DOHH2 (cell line): ENCODE measurements at regions not wholly inside any gene's neighbourhood (a gene's known extent, or its start where the extent isn't known, plus 50 kb on each side); places are given as distances from the start of the nearest gene placed in this dataset.

Experiments
- H3F3A ChIP-seq: fragments of 200-600 bp; sonication (generic), shearing (Covaris generic); 2 replicates; pipeline ENCODE4 v1.6.0; 2016; ENCODE audit warnings: antibody characterized with exemption, mild to moderate bottlenecking; ENCODE audit not compliant: control insufficient read depth, insufficient read depth
- H3K27ac ChIP-seq: fragments of 200-600 bp; sonication (generic); 2 replicates; pipeline ENCODE4 v1.5.1; 2014; ENCODE audit warnings: low read depth, mild to moderate bottlenecking, low read length, moderate library complexity
- H3K27me3 ChIP-seq: fragments of 200-600 bp; sonication (generic); 2 replicates; pipeline ENCODE4 v1.6.1; 2014; ENCODE audit warnings: mild to moderate bottlenecking, low read length, mixed read lengths; ENCODE audit not compliant: control insufficient read depth
- H3K36me3 ChIP-seq: fragments of 200-600 bp; sonication (generic); 2 replicates; pipeline ENCODE4 v1.6.1; 2014; ENCODE audit warnings: mild to moderate bottlenecking, low read length, moderate library complexity, mixed read lengths; ENCODE audit not compliant: control insufficient read depth
- H3K4me1 ChIP-seq: fragments of 200-600 bp; sonication (generic); 2 replicates; pipeline ENCODE4 v1.6.1; 2014; ENCODE audit warnings: mild to moderate bottlenecking, low read length, mixed read lengths; ENCODE audit not compliant: control insufficient read depth
- H3K4me2 ChIP-seq: fragments of 200-600 bp; sonication (generic); 2 replicates; pipeline ENCODE4 v1.6.0; 2014; ENCODE audit warnings: mild to moderate bottlenecking, low read length, moderate library complexity
- H3K4me3 ChIP-seq: fragments of 200-600 bp; sonication (generic); 2 replicates; pipeline ENCODE4 v1.5.1; 2014; ENCODE audit warnings: mild to moderate bottlenecking, low read length, mixed read lengths
- H3K79me2 ChIP-seq: fragments of 200-600 bp; sonication (generic); 2 replicates; pipeline ENCODE4 v1.6.1; 2014; ENCODE audit warnings: mild to moderate bottlenecking, low read length, mixed read lengths; ENCODE audit not compliant: control insufficient read depth
- H3K9me2 ChIP-seq: fragments of 200-600 bp; sonication (generic); replicated peaks from 2 replicates; pipeline ENCODE4 v1.6.1; 2014; ENCODE audit warnings: mild to moderate bottlenecking, low read length, mixed read lengths; ENCODE audit not compliant: control insufficient read depth
- H3K9me3 ChIP-seq: fragments of 200-600 bp; sonication (generic); 2 replicates; pipeline ENCODE4 v1.6.1; 2014; ENCODE audit warnings: antibody characterized with exemption, low read length, mixed read lengths; ENCODE audit not compliant: control insufficient read depth, insufficient read depth
- H4K20me1 ChIP-seq: fragments of 200-600 bp; sonication (generic); 2 replicates; pipeline ENCODE4 v1.6.0; 2014; ENCODE audit warnings: low read depth, mild to moderate bottlenecking, antibody characterized with exemption, low read length, moderate library complexity; ENCODE audit not compliant: control insufficient read depth, insufficient read depth
- EZH2phosphoT487 ChIP-seq: fragments of 200-600 bp; sonication (generic); IDR thresholded peaks from 2 replicates; pipeline ENCODE4 v1.6.1; 2017; ENCODE audit warnings: borderline replicate concordance, mild to moderate bottlenecking, antibody characterized with exemption, low read length, moderate library complexity, mixed read lengths
- TF ChIP-seq, protein P1 (sequence below): fragments of 200-600 bp; sonication (generic); IDR thresholded peaks from one replicate; pipeline ENCODE4 v1.5.1; 2014; ENCODE audit warnings: antibody characterized with exemption, mild to moderate bottlenecking, low read depth, low read length; ENCODE audit not compliant: poor library complexity, severe bottlenecking

DNA sequence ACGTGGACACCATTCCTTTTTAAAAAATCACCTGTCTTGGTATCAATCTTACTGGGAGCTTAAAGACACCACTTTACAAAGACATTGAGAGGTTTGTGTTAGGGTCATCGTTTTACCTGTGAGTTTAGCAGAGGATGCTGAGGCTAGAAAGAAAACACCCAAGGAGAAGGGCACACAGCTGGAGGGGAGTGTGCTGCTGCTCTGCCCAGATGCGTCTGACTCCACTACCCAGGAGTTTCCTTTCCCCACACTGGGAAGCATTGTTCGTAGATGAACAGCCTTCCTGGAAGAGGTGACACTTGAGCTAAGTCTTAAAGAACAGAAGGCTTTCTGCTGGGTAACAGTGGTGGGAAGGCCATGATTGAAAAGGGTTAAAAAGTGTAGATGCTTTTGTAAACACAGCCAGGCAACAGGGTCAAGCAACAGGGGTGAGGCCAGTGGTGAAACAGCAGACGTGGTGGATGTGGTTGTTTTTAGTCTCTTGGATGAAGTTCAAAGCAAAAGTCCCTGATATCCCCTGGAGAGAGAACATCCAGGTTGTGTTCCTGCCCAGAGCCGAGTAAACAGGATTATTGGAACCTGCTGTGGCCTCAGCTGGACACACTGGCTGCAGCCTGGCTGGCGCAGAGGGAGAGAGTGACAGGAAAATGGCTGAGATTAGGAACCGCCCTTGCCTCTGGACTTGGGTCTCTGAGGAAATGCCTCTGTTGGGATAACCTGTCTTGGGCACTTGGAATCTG lies 198.6 kb upstream of the JUN start:
- no peak overlapping the region for H3K27ac ChIP-seq
- no peaks in the 10 kb centered on the region for H3F3A ChIP-seq
- H3K4me1 ChIP-seq = no peaks in the 10 kb centered on the region
- H3K9me2 ChIP-seq = no peaks in the 10 kb centered on the region
- H3K79me2 ChIP-seq = no peaks in the 10 kb centered on the region
- H3K9me3 ChIP-seq = no peaks in the 10 kb centered on the region
- no peaks in the 10 kb centered on the region for H4K20me1 ChIP-seq
- H3K27me3 ChIP-seq = peaks cover under 1% of the 10 kb centered on the region; the same call in 1 of the 2 replicates
- no peak overlapping the region for H3K4me2 ChIP-seq
- no peak overlapping the region for H3K4me3 ChIP-seq
- H3K36me3 ChIP-seq = no peaks in the 10 kb centered on the region
- no peak for TF ChIP-seq EZH2phosphoT487
- TF ChIP-seq, protein P1, sequence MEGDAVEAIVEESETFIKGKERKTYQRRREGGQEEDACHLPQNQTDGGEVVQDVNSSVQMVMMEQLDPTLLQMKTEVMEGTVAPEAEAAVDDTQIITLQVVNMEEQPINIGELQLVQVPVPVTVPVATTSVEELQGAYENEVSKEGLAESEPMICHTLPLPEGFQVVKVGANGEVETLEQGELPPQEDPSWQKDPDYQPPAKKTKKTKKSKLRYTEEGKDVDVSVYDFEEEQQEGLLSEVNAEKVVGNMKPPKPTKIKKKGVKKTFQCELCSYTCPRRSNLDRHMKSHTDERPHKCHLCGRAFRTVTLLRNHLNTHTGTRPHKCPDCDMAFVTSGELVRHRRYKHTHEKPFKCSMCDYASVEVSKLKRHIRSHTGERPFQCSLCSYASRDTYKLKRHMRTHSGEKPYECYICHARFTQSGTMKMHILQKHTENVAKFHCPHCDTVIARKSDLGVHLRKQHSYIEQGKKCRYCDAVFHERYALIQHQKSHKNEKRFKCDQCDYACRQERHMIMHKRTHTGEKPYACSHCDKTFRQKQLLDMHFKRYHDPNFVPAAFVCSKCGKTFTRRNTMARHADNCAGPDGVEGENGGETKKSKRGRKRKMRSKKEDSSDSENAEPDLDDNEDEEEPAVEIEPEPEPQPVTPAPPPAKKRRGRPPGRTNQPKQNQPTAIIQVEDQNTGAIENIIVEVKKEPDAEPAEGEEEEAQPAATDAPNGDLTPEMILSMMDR = no peak

DNA sequence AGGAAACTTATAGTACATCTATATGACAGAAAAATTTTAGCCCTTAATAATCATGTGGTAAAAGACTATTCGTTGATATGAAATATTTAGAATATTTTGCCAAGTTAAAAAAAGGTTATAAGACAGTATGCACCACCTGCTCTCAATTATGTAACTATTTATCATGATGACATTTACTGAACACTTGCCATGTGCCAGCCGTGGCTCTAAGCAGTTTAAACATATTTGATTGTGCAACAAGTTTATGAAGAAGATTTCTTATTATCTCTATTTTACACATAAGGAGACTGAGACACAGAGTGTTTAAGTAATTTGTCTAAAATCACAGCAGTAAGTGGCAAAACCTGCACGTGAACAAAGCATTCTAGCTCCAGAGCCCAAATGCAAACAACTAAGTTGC lies 199.3 kb upstream of the JUN start:
- TF ChIP-seq, protein P1 = no peak
- no peak for TF ChIP-seq EZH2phosphoT487
- H3K36me3 ChIP-seq = no peaks in the 10 kb centered on the region
- no peaks in the 10 kb centered on the region for H3F3A ChIP-seq
- no peaks in the 10 kb centered on the region for H3K4me1 ChIP-seq
- H3K79me2 ChIP-seq = no peaks in the 10 kb centered on the region
- H3K27ac ChIP-seq = no peak overlapping the region
- no peaks in the 10 kb centered on the region for H4K20me1 ChIP-seq
- H3K4me3 ChIP-seq = no peak overlapping the region
- H3K27me3 ChIP-seq = no peaks in the 10 kb centered on the region
- H3K4me2 ChIP-seq = no peak overlapping the region
- no peaks in the 10 kb centered on the region for H3K9me3 ChIP-seq
- no peaks in the 10 kb centered on the region for H3K9me2 ChIP-seq

DNA sequence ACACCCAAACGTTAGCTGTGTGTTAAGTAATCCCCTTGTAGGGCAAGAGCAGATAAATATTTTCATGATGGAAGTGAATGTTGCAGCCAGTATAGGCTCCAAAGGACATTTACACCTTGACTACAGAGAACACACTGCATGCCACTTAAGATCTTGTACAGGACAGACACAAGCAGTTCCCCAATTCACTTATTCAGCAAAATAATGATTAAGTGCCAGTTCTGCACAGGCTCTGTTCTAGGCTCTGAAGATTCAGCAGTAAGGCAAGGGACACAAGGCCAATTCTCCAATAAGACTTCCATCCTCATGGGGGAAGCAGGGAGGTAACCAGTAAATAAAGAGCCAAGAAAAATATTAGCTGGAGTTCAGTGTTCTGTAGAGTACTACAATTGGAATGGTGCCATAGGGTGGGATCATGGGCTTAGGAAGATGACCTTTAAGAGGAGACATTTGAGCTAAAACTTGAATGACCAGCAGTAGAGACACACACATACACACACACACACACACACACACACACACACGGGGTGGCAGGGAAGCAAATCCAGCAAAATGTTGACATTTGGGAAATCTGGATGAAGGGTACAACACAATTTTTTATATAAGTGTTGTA lies 199.9 kb upstream of the JUN start:
- H3K36me3 ChIP-seq = no peaks in the 10 kb centered on the region
- H3F3A ChIP-seq = no peaks in the 10 kb centered on the region
- H3K9me3 ChIP-seq = no peaks in the 10 kb centered on the region
- TF ChIP-seq EZH2phosphoT487 = no peak
- no peaks in the 10 kb centered on the region for H3K79me2 ChIP-seq
- no peak overlapping the region for H3K4me2 ChIP-seq
- no peaks in the 10 kb centered on the region for H3K27me3 ChIP-seq
- H3K4me1 ChIP-seq = no peaks in the 10 kb centered on the region
- H3K4me3 ChIP-seq = no peak overlapping the region
- no peaks in the 10 kb centered on the region for H3K9me2 ChIP-seq
- no peak overlapping the region for H3K27ac ChIP-seq
- no peaks in the 10 kb centered on the region for H4K20me1 ChIP-seq
